ENCODE measurements at regions not wholly inside any gene's neighbourhood (a gene's known extent, or its start where the extent isn't known, plus 50 kb on each side); places are given as distances from the start of the nearest gene placed in this dataset.
"Not testable (repeated sequence)": the region's sequence is repeated elsewhere in the genome, so short reads cannot be mapped to it uniquely, and the experiment has no call there.

DNA sequence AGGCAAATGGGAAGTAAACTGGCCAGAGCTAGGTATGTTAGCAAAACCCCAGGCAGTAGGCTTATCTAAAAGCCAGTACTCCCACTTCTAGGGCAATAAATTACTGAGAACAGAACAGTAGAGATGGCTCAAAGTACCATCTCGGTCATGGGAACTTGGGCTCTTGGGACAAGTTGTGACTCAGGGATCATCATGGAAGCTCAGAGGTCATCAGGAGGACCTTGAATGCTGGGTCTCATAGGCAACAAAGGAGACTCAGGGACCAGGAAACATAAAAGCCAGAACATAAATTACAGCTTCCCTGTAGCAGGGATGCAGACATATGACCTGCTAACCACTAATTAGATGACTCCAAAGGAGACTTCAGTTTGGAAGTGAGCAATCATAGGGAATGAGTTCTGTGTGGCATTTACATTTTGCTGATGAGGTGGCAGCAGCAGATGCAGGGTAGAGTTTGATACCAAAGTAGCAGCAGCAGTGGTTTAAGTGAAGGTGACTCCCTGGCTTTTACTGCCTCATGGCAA lies 97.6 kb upstream of the SCAF11 start:
- no peak for DNase-seq (ENCODE audit: low read depth in 2 of 2)

- DNase-seq (ENCODE audit: low read depth in 2 of 2): no peak
These were observed 94.6 kb upstream of the SCAF11 start for GRCh38 chr12:46084666-46085631.

- no peak for DNase-seq (ENCODE audit: low read depth in 2 of 2)
These were observed 92.3 kb upstream of the SCAF11 start for GRCh38 chr12:46082490-46083200.

DNA sequence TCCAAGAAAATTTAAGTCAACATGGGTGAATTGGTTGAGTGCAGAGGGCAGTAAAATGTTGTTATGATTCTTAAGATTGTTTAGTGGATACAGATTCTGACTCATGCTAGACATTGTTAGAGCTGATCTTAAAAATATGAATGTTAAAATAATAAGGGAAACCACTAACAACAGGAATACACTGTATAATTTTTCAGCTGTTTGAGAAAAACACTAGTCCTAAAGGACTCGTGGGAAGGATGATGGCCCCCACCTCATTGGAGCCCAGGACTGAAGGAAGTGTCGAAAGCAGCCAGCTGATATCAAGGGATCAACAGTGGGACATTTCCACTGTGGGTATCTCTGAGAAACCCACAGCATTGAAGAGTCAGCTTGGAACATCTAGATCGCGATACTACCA lies 82.9 kb upstream of the SCAF11 start:
- DNase-seq (ENCODE audit: low read depth in 2 of 2): no peak

DNA sequence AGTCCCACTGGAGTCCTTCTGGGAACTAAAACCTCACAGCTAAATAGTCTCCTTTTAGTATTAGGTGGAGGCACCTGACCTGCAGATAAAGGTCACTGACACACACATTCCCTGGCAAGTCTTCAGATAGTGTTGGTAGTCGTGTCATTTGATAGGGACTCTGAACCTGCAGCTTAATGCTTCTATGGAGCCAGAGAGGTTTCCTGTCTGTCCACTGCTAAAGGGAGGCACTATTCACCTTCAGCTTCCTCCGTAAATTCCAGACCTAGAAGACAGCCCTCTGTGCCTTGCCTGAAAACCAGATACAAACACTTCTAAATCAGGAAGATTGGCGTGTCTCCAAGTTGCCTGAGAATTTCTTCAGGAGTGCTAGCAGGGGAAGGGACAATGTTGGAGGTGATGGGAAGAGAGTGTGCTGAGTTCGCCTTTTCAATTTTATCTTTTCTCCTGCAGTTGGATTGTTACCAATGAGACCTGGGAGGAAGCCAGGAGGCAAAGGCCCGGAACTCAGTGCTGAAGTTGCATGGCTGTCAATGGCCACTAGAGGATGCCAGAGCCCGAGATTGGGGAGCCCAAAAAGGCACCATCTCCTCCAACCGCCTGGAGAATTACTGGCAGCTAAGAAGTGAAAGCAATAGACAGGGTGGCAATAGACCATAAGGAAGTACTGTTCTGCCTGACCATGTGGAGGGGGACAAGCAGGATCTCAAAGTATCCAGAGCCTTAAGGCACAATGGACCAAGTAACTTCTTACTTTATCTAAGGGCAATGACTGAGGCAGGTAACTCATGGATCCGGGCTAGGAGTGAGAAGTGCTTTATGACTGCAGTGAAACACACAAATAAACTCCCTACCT lies 81.6 kb upstream of the SCAF11 start:
- peak in 1 of 2 donors; percentile 27 for DNase-seq (ENCODE audit: low read depth in 2 of 2)

- no peak for DNase-seq (ENCODE audit: low read depth in 2 of 2)
These were observed 81.0 kb upstream of the SCAF11 start for GRCh38 chr12:46071335-46071734.

DNA sequence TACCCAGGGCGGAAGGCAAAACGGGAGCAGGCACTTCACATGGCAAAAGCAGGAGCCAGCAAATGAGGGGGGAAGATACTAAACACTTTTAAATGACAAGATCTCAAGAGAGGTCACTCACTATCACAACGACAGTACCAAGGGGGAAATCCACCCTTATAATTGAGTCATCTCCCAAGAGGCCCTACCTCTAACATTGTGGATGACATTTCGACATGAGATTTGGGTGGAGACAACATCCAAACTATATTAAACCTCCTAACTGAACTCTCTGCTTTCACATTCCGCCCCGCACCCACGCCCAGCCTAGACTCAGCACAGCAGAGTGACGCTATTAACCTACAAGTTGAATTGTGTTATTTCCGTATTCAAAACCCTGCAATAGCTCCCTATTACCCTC lies 76.7 kb upstream of the SCAF11 start:
- DNase-seq (ENCODE audit: low read depth in 2 of 2): no peak

- no peak for DNase-seq (ENCODE audit: low read depth in 2 of 2)
These were observed 75.2 kb upstream of the SCAF11 start for GRCh38 chr12:46065412-46066166.

GRCh38 chr12:46064548-46064947 lies 74.2 kb upstream of the SCAF11 start:
- no peak for DNase-seq (ENCODE audit: low read depth in 2 of 2)

GRCh38 chr12:46058697-46059096 lies 68.3 kb upstream of the SCAF11 start:
- not testable (repeated sequence) for DNase-seq (ENCODE audit: low read depth in 2 of 2)

DNA sequence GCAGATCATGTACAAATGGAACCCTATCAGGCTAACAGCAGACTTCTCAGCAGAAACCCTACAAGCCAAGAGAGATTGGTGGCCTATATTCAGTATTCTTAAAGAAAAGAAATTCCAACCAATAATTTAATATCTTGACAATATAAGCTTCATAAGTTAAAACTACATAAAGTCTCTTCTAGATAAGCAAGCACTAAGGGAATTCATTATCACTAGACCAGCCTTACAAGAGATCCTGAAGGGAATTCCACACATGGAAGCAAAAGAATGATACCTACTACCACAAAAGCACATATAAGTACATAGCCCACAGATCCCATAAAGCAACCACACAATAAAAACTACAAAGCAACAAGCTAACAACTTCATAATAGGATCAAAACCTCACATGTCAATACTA lies 60.4 kb upstream of the SCAF11 start:
- DNase-seq (ENCODE audit: low read depth in 2 of 2): no peak

DNA sequence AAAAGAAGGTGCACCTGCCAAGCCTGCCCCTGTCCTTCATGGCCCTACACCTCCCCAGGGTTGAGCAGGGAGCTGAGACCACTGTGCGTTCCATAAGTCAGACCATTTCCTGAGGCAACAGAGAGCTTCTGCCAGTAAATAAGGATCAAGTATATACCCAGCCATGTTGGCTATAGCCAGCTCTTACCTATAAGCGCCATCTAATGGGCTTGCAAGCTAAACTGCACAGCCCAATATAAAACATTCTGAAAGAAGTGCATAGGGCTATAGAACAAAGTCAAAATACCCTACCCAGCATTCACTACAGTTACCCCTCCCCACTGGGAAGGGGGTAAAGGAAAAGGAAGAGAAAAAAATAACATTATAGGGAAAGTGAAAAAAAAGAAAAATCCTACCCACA lies 59.3 kb upstream of the SCAF11 start:
- DNase-seq (ENCODE audit: low read depth in 2 of 2): no peak

DNA sequence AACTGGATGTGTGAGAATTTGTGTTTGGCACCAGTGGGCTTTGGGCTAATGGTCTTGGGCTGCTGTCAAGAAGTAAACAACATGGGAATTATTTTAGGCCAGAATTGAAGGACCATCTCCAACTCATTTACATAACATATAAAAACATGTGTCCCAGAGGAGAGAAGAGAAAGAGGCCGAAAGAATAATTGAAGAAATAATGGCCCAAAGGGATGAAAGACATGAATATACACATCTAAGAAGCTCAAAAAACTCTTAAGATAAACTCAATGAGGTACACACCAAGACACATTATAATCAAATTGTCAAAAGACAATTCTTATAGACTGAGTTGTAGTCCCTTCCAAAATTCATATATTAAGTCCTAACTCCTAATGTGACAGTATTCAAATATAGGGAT lies 56.1 kb upstream of the SCAF11 start:
- DNase-seq (ENCODE audit: low read depth in 2 of 2): no peak

DNA sequence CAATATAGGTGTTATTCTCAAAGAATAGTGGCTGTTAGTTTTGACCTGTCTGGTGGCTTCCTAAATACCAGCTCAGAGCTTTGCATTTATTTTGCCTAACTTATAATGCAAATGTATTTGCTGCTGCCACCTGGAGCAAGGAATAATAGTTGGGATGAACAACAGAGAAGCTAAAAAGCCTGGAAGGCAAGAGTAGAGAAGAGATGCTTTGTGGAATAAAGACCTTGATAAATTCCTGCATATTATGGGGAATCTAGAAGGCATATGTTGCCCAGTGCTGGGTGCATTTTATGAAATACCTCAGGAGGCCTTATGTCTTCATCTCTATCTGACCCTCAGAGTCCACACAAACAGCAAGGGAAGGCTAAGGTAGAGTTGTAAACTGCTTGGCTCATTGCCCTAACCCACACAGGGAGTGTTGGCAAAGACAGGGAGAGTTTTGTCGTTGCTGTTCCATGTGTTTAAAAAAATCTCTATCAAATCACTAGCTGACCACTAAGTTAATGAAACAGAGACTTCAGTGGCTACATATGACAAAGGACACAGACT lies 53.7 kb upstream of the SCAF11 start:
- no peak for DNase-seq (ENCODE audit: low read depth in 2 of 2)
